Kidney tubule cell (primary cell): ENCODE measurements at regions not wholly inside any gene's neighbourhood (a gene's known extent, or its start where the extent isn't known, plus 50 kb on each side); places are given as distances from the start of the nearest gene placed in this dataset.
"Not testable (repeated sequence)": the region's sequence is repeated elsewhere in the genome, so short reads cannot be mapped to it uniquely, and the experiment has no call there.

Source experiments
- DNase-seq: peaks from one replicate; pipeline ENCODE4 v3.0.0-alpha.2; 2018; ENCODE audit warnings: low spot score

- no peak for DNase-seq
Observed at GRCh38 chr22:23437779-23438178, 142.3 kb downstream of the IGLL1 start.

GRCh38 chr22:23437107-23437395 lies 143.0 kb downstream of the IGLL1 start:
- DNase-seq, result not testable (repeated sequence)

- DNase-seq, result not testable (repeated sequence)
Observed at GRCh38 chr22:23436354-23437106, 143.6 kb downstream of the IGLL1 start.

- not testable (repeated sequence) for DNase-seq
Observed at GRCh38 chr22:23435186-23435585, 144.9 kb downstream of the IGLL1 start.

- not testable (repeated sequence) for DNase-seq
Observed at GRCh38 chr22:23434198-23434830, 145.8 kb downstream of the IGLL1 start.

GRCh38 chr22:23433127-23434005 lies 146.7 kb downstream of the IGLL1 start:
- peak; percentile 35 for DNase-seq

GRCh38 chr22:23432719-23433118 lies 147.4 kb downstream of the IGLL1 start:
- DNase-seq, result not testable (repeated sequence)

GRCh38 chr22:23431337-23432072 lies 148.6 kb downstream of the IGLL1 start:
- DNase-seq, result no peak

- DNase-seq, result not testable (repeated sequence)
Observed at GRCh38 chr22:23424551-23425068, 155.5 kb downstream of the IGLL1 start.

GRCh38 chr22:23424031-23424430 lies 156.1 kb downstream of the IGLL1 start:
- no peak for DNase-seq

- not testable (repeated sequence) for DNase-seq
Observed at GRCh38 chr22:23422281-23422680, 157.8 kb downstream of the IGLL1 start.

- DNase-seq, result not testable (repeated sequence)
Observed at GRCh38 chr22:23421300-23421699, 158.8 kb downstream of the IGLL1 start.

- no peak for DNase-seq
Observed at GRCh38 chr22:23419931-23420330, 160.2 kb downstream of the IGLL1 start.

- DNase-seq, result no peak
Observed at GRCh38 chr22:23419171-23419570, 160.9 kb downstream of the IGLL1 start.

GRCh38 chr22:23418159-23418788 lies 161.8 kb downstream of the IGLL1 start:
- DNase-seq, result no peak

- DNase-seq, result not testable (repeated sequence)
Observed at GRCh38 chr22:23417327-23417726, 162.8 kb downstream of the IGLL1 start.

GRCh38 chr22:23416169-23416690 lies 163.9 kb downstream of the IGLL1 start:
- DNase-seq, result not testable (repeated sequence)

GRCh38 chr22:23415490-23415851 lies 164.6 kb downstream of the IGLL1 start:
- no peak for DNase-seq

- DNase-seq, result no peak
Observed at GRCh38 chr22:23414727-23415489, 165.2 kb downstream of the IGLL1 start.

- DNase-seq, result no peak
Observed at GRCh38 chr22:23411739-23412138, 168.4 kb downstream of the IGLL1 start.
